ENCODE measurements at regions not wholly inside any gene's neighbourhood (a gene's known extent, or its start where the extent isn't known, plus 50 kb on each side); places are given as distances from the start of the nearest gene placed in this dataset.
"Not testable (repeated sequence)": the region's sequence is repeated elsewhere in the genome, so short reads cannot be mapped to it uniquely, and the experiment has no call there.

DNA sequence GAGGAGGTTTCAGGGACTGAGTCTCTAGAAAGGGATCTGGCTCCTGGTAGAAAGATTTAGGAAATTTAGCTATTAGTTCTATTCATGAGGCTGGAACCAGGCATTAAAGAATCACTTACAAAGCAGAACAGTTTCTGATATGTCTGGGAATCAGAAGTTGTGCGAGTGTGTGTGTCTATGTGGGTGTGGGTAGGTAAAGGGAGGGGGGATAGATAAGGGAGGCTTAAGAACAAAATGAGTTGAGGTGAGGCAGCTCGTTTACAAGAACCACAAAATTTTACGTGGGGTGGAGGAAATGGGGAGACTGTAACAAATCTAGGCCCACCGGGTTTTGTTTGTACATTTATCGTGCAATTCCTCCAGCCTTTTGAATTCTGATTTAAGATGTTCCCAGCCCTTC, 90.7 kb downstream of the SAMD9 start:
- H3K9ac ChIP-seq (ENCODE audit: low read length in 3 of 3): no peak overlapping the region
- intact Hi-C loops (cut with DNase I): no loop called here
- H3K4me3 ChIP-seq (ENCODE audit: low read length in 3 of 3): no peak overlapping the region
- TF ChIP-seq, protein P1, sequence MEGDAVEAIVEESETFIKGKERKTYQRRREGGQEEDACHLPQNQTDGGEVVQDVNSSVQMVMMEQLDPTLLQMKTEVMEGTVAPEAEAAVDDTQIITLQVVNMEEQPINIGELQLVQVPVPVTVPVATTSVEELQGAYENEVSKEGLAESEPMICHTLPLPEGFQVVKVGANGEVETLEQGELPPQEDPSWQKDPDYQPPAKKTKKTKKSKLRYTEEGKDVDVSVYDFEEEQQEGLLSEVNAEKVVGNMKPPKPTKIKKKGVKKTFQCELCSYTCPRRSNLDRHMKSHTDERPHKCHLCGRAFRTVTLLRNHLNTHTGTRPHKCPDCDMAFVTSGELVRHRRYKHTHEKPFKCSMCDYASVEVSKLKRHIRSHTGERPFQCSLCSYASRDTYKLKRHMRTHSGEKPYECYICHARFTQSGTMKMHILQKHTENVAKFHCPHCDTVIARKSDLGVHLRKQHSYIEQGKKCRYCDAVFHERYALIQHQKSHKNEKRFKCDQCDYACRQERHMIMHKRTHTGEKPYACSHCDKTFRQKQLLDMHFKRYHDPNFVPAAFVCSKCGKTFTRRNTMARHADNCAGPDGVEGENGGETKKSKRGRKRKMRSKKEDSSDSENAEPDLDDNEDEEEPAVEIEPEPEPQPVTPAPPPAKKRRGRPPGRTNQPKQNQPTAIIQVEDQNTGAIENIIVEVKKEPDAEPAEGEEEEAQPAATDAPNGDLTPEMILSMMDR (IDR thresholded peaks at IDR 0.05; ENCODE audit: borderline replicate concordance, extremely low read depth, insufficient read depth): no peak
- no peaks in the 10 kb centered on the region for H3K36me3 ChIP-seq (ENCODE audit: control insufficient read depth in 2 of 3, insufficient read depth in 3 of 3, low read length in 3 of 3)
- DNase-seq (no peak), FAIRE-seq (no peak)
- H3K27me3 ChIP-seq (ENCODE audit: control insufficient read depth, insufficient read depth, low read length): no peaks in the 10 kb centered on the region
- H3K4me1 ChIP-seq (ENCODE audit: control insufficient read depth in 2 of 3, insufficient read depth in 2 of 3, low read depth in 1 of 3, low read length in 3 of 3): no peaks in the 10 kb centered on the region
- H3K27ac ChIP-seq (ENCODE audit: low read depth in 2 of 2, low read length in 2 of 2): no peak overlapping the region
- peaks cover 0 to 3% (median 0%) of the 10 kb centered on the region in 3 donors for H3K9me3 ChIP-seq (ENCODE audit: control insufficient read depth in 2 of 3, insufficient read depth in 1 of 3, low read length in 3 of 3)

DNA sequence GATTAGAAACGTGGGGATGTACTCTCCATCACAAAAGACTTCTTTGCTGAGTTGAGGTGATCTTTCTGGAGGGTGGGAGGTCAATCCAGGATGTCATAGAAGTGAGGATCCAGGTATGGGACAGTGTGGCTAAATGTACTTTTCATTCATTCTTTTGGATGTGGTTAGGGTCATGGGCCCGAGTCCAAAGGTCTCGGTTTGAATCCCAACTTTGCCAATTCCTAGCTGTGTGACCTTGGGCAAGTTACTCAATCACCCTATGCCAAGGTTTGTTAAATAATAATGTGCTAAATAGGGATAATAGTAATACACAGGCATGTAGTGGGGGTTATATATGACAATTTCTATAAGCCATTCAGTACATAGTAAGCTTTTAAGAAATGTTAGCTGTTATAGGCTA, 91.4 kb downstream of the SAMD9 start:
- intact Hi-C loops (cut with DNase I): no loop called here
- no peak overlapping the region for H3K9ac ChIP-seq (ENCODE audit: low read length in 3 of 3)
- FAIRE-seq: no peak

DNA sequence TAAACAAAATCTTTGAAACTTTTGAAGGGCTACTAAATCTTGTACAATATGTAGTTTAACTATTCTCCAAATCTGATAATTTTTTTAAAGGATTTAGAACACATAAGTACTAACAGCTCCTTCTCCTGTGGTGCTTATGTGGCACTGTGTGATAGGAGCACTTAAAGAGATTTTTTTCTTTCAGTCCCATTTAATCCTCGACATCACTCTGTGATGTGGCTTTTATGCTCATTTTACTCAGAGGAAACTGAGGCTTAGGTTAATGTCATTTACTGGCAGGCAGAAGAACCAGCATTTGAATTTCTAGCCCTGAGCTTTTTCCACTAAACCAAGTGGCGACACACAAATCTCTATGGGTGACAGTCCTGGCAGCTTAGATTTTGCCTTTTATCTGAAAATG, 92.4 kb downstream of the SAMD9 start:
- no peak overlapping the region for H3K27ac ChIP-seq (ENCODE audit: low read depth in 2 of 2, low read length in 2 of 2)
- intact Hi-C loops (cut with DNase I): no loop called here
- H3K36me3 ChIP-seq (ENCODE audit: control insufficient read depth in 2 of 3, insufficient read depth in 3 of 3, low read length in 3 of 3): no peaks in the 10 kb centered on the region
- no peaks in the 10 kb centered on the region for H3K9me3 ChIP-seq (ENCODE audit: control insufficient read depth in 2 of 3, insufficient read depth in 1 of 3, low read length in 3 of 3)
- H3K4me3 ChIP-seq (ENCODE audit: low read length in 3 of 3): no peak overlapping the region
- no peaks in the 10 kb centered on the region for H3K27me3 ChIP-seq (ENCODE audit: control insufficient read depth, insufficient read depth, low read length)
- no peaks in the 10 kb centered on the region for H3K4me1 ChIP-seq (ENCODE audit: control insufficient read depth in 2 of 3, insufficient read depth in 2 of 3, low read depth in 1 of 3, low read length in 3 of 3)
- H3K9ac ChIP-seq (ENCODE audit: low read length in 3 of 3): no peak overlapping the region
- no peak for DNase-seq
- no peak for FAIRE-seq
- TF ChIP-seq, protein P1 (IDR thresholded peaks at IDR 0.05; ENCODE audit: borderline replicate concordance, extremely low read depth, insufficient read depth): no peak

More for the DNA sequence above, 91.4 kb downstream of the SAMD9 start:
- TF ChIP-seq, protein P1 (IDR thresholded peaks at IDR 0.05; ENCODE audit: borderline replicate concordance, extremely low read depth, insufficient read depth): no peak
- Histone ChIP-seq H3K4me1 (ENCODE audit: control insufficient read depth in 2 of 3, insufficient read depth in 2 of 3, low read depth in 1 of 3, low read length in 3 of 3) (no peaks in the 10 kb centered on the region), H3K27ac (ENCODE audit: low read depth in 2 of 2, low read length in 2 of 2) (no peak overlapping the region), H3K27me3 (ENCODE audit: control insufficient read depth, insufficient read depth, low read length) (no peaks in the 10 kb centered on the region), H3K4me3 (ENCODE audit: low read length in 3 of 3) (no peak overlapping the region), H3K9me3 (ENCODE audit: control insufficient read depth in 2 of 3, insufficient read depth in 1 of 3, low read length in 3 of 3) (no peaks in the 10 kb centered on the region), H3K36me3 (ENCODE audit: control insufficient read depth in 2 of 3, insufficient read depth in 3 of 3, low read length in 3 of 3) (no peaks in the 10 kb centered on the region)
- DNase-seq: no peak

DNA sequence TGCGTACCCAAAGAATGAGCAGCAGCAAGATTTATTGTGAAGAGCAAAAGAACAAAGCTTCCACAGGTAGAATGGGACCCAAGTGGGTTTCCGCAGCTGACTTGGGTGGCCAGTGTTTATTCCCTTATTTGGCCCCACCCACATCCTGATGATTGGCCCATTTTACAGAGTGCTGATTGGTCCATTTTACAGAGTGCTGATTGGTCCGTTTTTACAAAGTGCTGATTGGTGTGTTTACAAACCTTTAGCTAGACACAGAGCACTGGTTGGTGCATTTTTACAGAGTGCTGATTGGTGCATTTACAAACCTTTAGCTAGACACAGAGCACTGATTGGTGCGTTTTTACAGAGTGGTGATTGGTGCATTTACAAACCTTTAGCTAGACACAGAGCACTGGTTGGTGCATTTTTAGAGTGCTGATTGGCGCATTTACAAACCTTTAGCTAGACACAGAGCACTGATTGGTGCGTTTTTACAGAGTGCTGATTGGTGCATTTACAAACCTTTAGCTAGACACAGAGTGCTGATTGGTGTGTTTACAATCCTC, 94.8 kb downstream of the SAMD9 start:
- intact Hi-C loops (cut with DNase I); FAIRE-seq; H3K4me1 ChIP-seq (ENCODE audit: control insufficient read depth in 2 of 3, insufficient read depth in 2 of 3, low read depth in 1 of 3, low read length in 3 of 3); H3K9me3 ChIP-seq (ENCODE audit: control insufficient read depth in 2 of 3, insufficient read depth in 1 of 3, low read length in 3 of 3); H3K27ac ChIP-seq (ENCODE audit: low read depth in 2 of 2, low read length in 2 of 2); DNase-seq; H3K27me3 ChIP-seq (ENCODE audit: control insufficient read depth, insufficient read depth, low read length); H3K36me3 ChIP-seq (ENCODE audit: control insufficient read depth in 2 of 3, insufficient read depth in 3 of 3, low read length in 3 of 3); H3K4me3 ChIP-seq (ENCODE audit: low read length in 3 of 3); H3K9ac ChIP-seq (ENCODE audit: low read length in 3 of 3): not testable (repeated sequence)
